Pancreas (tissue), 10 donors: ENCODE measurements at regions not wholly inside any gene's neighbourhood (a gene's known extent, or its start where the extent isn't known, plus 50 kb on each side); places are given as distances from the start of the nearest gene placed in this dataset.

Experiments
- ATAC-seq, 4 donors: fragments of 200-7000 bp; cut with Tn5 transposase; one replicate each; pipeline versions ENCODE4 v1.8.0 to v1.9.1; 2020; ENCODE audit warnings: mild to moderate bottlenecking in 4 of 4, moderate library complexity in 4 of 4
- DNase-seq, 6 donors: peaks; one replicate each; pipeline ENCODE4 v3.0.0-alpha.2; 2020
- FAIRE-seq: peaks from 2 replicates; lab custom pipeline; 2012; peaks lifted over from hg19 to GRCh38; lab: Jason Lieb, UNC
- H3K27ac ChIP-seq, 4 donors: fragments of 200-600 bp; sonication (generic); 1 replicate in 3 of 4; 2 replicates in 1 of 4; pipeline versions ENCODE4 v1.5.0 to v1.8.0; 2020
- H3K27me3 ChIP-seq, 4 donors: fragments of 200-600 bp; one replicate each; pipeline ENCODE4 v1.8.0; 2021
- H3K36me3 ChIP-seq, 3 donors: fragments of 200-600 bp; sonication (generic) in 1 of 3; one replicate each; pipeline versions ENCODE4 v1.5.0 to v1.8.0; 2020 to 2021
- H3K4me1 ChIP-seq, 3 donors: fragments of 200-600 bp; one replicate each; pipeline ENCODE4 v1.8.0; 2021
- H3K4me3 ChIP-seq, 4 donors: fragments of 200-600 bp; sonication (generic) in 2 of 4; one replicate each; pipeline versions ENCODE4 v1.5.0 to v1.8.0; 2020 to 2021
- H3K9me3 ChIP-seq, 4 donors: fragments of 200-600 bp; one replicate each; pipeline ENCODE4 v1.8.0; 2021
- WGBS, 2 donors: extraction: QIAGEN DNeasy Blood & Tissue Kit; methylation state at CpG; one replicate each; pipeline ENCODE4 v1.1.7; 2013; 5-methylcytosine and 5-hydroxymethylcytosine counted together
- intact Hi-C, 3 donors: fragments of 100-400 bp; cut with DNase I; formaldehyde crosslinking; loops; one replicate each; pipeline versions ENCODE4 v1.11.1 to v1.14.2; 2022
- TF ChIP-seq, protein P1 (sequence below), 4 donors: fragments of 200-600 bp; sonication (generic) in 3 of 4; IDR thresholded peaks; one replicate each; pipeline versions ENCODE4 v1.5.0 to v1.8.0; 2021; ENCODE audit warnings: antibody characterized with exemption in 4 of 4
- donor health status: healthy with polysubstance abuse.
- donor health status: DM: no; HTN: no; CAD: no; lungs with moderate emphysema.
- donor health status: DM: no; HTN: no; CAD: no.
- donor health status: control.
- donor health status: control.
- donor health status: Bipolar disorder and iron deficiency.
- donor health status: DM: yes; HTN: yes; CAD: no.
- donor health status: DM: no; HTN: no; CAD: no.
- donor health status: DM: no; HTN: no; CAD: no.
- donor health status: DM: yes; HTN: yes; CAD: no.

GRCh38 chr18:40447820-40448219, 1507.2 kb upstream of the PIK3C3 start:
- Histone ChIP-seq H3K36me3 (no peaks in the 10 kb centered on the region), H3K27me3 (no peaks in the 10 kb centered on the region), H3K4me1 (no peaks in the 10 kb centered on the region), H3K27ac (no peak overlapping the region), H3K9me3 (no peaks in the 10 kb centered on the region), H3K4me3 (no peak overlapping the region)
- DNase-seq: no peak
- TF ChIP-seq, protein P1, sequence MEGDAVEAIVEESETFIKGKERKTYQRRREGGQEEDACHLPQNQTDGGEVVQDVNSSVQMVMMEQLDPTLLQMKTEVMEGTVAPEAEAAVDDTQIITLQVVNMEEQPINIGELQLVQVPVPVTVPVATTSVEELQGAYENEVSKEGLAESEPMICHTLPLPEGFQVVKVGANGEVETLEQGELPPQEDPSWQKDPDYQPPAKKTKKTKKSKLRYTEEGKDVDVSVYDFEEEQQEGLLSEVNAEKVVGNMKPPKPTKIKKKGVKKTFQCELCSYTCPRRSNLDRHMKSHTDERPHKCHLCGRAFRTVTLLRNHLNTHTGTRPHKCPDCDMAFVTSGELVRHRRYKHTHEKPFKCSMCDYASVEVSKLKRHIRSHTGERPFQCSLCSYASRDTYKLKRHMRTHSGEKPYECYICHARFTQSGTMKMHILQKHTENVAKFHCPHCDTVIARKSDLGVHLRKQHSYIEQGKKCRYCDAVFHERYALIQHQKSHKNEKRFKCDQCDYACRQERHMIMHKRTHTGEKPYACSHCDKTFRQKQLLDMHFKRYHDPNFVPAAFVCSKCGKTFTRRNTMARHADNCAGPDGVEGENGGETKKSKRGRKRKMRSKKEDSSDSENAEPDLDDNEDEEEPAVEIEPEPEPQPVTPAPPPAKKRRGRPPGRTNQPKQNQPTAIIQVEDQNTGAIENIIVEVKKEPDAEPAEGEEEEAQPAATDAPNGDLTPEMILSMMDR (IDR thresholded peaks at IDR 0.05): no peak
- ATAC-seq: no peak
- intact Hi-C loops: no loop called here
- WGBS, 2 donors: 45 to 48% methylated on average over 1 of the region's 1 CpG
- no peak for FAIRE-seq

- Histone ChIP-seq H3K9me3 (no peaks in the 10 kb centered on the region), H3K27me3 (no peaks in the 10 kb centered on the region), H3K4me1 (no peaks in the 10 kb centered on the region), H3K27ac (no peak overlapping the region), H3K36me3 (no peaks in the 10 kb centered on the region), H3K4me3 (no peak overlapping the region)
- intact Hi-C loops: no loop called here
- ATAC-seq (no peak), FAIRE-seq (no peak), DNase-seq (no peak)
- TF ChIP-seq, protein P1 (IDR thresholded peaks at IDR 0.05): no peak
- WGBS, 2 donors: 65 to 77% methylated on average over 7 of the region's 7 CpGs
Measured at GRCh38 chr18:40440088-40440487, 1514.9 kb upstream of the PIK3C3 start.

GRCh38 chr18:40437517-40437916, 1517.5 kb upstream of the PIK3C3 start:
- Histone ChIP-seq H3K4me3 (no peak overlapping the region), H3K27ac (no peak overlapping the region), H3K9me3 (no peaks in the 10 kb centered on the region), H3K4me1 (no peaks in the 10 kb centered on the region), H3K27me3 (no peaks in the 10 kb centered on the region), H3K36me3 (no peaks in the 10 kb centered on the region)
- intact Hi-C loops: no loop called here
- DNase-seq (no peak), ATAC-seq (no peak), FAIRE-seq (no peak)
- WGBS, 2 donors: 29 to 34% methylated on average over 3 of the region's 3 CpGs
- TF ChIP-seq, protein P1 (IDR thresholded peaks at IDR 0.05): no peak

DNA sequence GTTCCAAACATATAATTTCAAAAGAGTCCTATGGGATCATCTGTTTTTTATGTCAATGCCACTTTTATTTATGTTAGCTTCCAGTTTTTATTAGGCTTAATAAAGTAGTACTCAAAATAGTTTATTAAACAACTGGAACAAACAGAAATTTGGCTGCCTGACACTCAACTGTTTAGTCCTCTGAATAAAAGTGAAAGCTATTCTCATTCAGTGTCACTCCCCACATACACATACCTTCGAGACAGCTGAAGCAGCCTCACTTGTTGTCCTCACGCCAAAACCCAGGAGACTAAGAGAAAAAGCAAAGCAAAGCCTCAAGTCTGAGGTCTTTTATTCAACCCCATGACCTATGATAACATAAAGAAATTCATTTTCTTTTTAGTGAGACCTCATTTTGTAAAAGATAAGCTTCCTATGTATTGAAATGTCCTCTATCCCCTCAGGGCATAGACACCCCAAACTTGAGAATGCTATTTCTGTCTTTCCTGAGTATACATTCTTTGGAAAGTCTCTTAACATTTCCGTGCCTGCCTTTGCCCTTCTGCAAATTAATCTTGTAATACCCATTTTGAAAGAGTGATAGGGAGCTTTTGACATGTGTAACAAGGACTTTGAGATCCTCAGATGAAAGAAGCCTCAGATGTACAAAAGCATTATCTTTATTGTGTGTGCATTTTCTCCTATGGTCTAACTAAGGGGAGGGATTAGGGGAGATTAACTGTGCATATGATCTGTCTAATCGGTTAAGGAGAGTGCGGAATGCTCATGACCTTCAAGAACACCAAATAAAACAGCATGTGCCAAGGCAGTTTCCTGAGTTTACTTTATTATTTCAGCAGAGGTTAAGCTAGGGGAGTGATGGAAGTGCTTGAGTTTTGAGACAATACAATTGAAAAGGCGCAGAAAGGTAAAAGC, 1523.7 kb upstream of the PIK3C3 start:
- TF ChIP-seq, protein P1 (IDR thresholded peaks at IDR 0.05): no peak
- Histone ChIP-seq H3K4me3 (no peak overlapping the region), H3K4me1 (no peaks in the 10 kb centered on the region), H3K27me3 (no peaks in the 10 kb centered on the region), H3K36me3 (no peaks in the 10 kb centered on the region), H3K9me3 (no peaks in the 10 kb centered on the region), H3K27ac (no peak overlapping the region)
- intact Hi-C loops: no loop called here
- DNase-seq (no peak), FAIRE-seq (no peak), ATAC-seq (no peak)
- 35 to 40% methylated on average over 6 of the region's 6 CpGs for WGBS, 2 donors

GRCh38 chr18:40423291-40423690, 1531.7 kb upstream of the PIK3C3 start:
- no peaks in the 10 kb centered on the region for H3K27me3 ChIP-seq
- no peak overlapping the region for H3K4me3 ChIP-seq
- H3K9me3 ChIP-seq: no peaks in the 10 kb centered on the region
- intact Hi-C loops: no loop called here
- TF ChIP-seq, protein P1 (IDR thresholded peaks at IDR 0.05): no peak
- no peak for FAIRE-seq
- no peak for ATAC-seq
- DNase-seq: no peak
- WGBS, 2 donors: 36 to 68% methylated on average over 2 of the region's 2 CpGs
- no peak overlapping the region for H3K27ac ChIP-seq
- no peaks in the 10 kb centered on the region for H3K36me3 ChIP-seq
- H3K4me1 ChIP-seq: no peaks in the 10 kb centered on the region
